IgD-negative memory B cell (primary cell): ENCODE measurements at regions not wholly inside any gene's neighbourhood (a gene's known extent, or its start where the extent isn't known, plus 50 kb on each side); places are given as distances from the start of the nearest gene placed in this dataset.
A peak's percentile ranks its signal among the peaks of the same experiment; 100 is the strongest.

Experiments
- H3K27ac Mint-ChIP-seq, 3 donors: one replicate each; pipeline ENCODE4 v1.8.0; 2020 to 2022; ENCODE audit warnings: mild to moderate bottlenecking in 3 of 3, mixed read lengths in 3 of 3, moderate library complexity in 1 of 3
- H3K27me3 Mint-ChIP-seq: one replicate; pipeline ENCODE4 v1.8.0; 2021; ENCODE audit warnings: mixed read lengths
- H3K36me3 Mint-ChIP-seq: one replicate; pipeline ENCODE4 v1.8.0; 2020; ENCODE audit warnings: mild to moderate bottlenecking, mixed read lengths
- H3K4me1 Mint-ChIP-seq, 3 donors: one replicate each; pipeline ENCODE4 v1.8.0; 2020 to 2022; ENCODE audit warnings: mixed read lengths in 3 of 3, mild to moderate bottlenecking in 1 of 3
- H3K4me3 Mint-ChIP-seq, 4 donors: one replicate each; pipeline ENCODE4 v1.8.0; 2020 to 2022; ENCODE audit warnings: mild to moderate bottlenecking in 4 of 4, mixed read lengths in 4 of 4, moderate library complexity in 3 of 4
- H3K9me3 Mint-ChIP-seq, 3 donors: one replicate each; pipeline ENCODE4 v1.8.0; 2020 to 2021; ENCODE audit warnings: mixed read lengths in 3 of 3, mild to moderate bottlenecking in 1 of 3

- Mint-ChIP-seq H3K36me3 (no peaks in the 10 kb centered on the region), H3K4me3 (no peak overlapping the region), H3K4me1 (no peaks in the 10 kb centered on the region), H3K27ac (no peak overlapping the region), H3K9me3 (peaks cover 0 to 14% (median 6%) of the 10 kb centered on the region in 3 donors), H3K27me3 (no peaks in the 10 kb centered on the region)
Measured at GRCh38 chr5:29387384-29387783, 1806.1 kb upstream of the CDH6 start.

DNA sequence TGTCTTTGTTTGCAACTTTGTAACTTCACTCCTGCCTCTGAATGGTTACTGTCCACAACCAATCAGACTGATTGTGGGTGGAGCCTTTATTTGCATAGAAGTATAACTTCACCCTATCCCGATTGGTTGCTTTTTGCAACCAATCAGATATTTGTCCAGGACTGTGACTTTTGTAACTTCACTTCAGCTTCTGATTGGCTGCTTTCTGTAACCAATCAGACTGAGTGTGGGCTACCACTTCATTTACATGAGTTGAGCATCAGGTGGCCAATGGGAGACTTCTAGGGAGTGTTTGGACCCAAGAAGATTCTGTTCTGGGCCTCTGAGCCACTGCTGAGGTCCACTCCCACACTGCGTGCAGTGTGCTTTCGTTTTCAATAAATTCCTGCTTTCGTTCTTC is 1810.7 kb upstream of the CDH6 start:
- Mint-ChIP-seq H3K36me3 (no peaks in the 10 kb centered on the region), H3K4me3 (no peak overlapping the region), H3K27me3 (no peaks in the 10 kb centered on the region), H3K27ac (no peak overlapping the region), H3K4me1 (no peaks in the 10 kb centered on the region), H3K9me3 (peaks cover 0 to 2% (median 2%) of the 10 kb centered on the region in 3 donors)

GRCh38 chr5:29380029-29380428 is 1813.5 kb upstream of the CDH6 start:
- Mint-ChIP-seq H3K27me3 (no peaks in the 10 kb centered on the region), H3K4me3 (no peak overlapping the region), H3K27ac (no peak overlapping the region), H3K4me1 (no peaks in the 10 kb centered on the region), H3K36me3 (no peaks in the 10 kb centered on the region), H3K9me3 (peaks cover 0 to 2% (median 2%) of the 10 kb centered on the region in 3 donors)

DNA sequence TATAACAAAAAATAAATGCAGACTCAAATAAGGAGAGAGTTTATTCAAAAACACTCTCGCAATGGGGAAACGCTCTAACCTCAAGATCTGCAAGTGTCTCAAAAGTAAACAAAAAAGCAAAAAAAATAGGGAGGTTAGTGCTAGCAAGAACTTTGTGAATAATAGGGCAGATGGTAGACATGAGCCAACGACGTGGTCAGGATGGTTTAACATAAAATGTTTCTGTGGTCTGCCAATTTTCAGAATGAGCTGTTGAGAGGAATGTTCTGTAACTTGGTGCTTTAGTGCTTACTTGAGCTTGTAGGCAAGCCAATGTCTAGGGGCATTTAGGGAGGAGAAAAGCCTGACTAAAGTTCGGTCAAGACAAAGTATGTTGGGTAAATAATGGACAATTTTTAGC is 1813.9 kb upstream of the CDH6 start:
- Mint-ChIP-seq H3K4me1 (no peaks in the 10 kb centered on the region), H3K9me3 (peaks cover 0 to 2% (median 2%) of the 10 kb centered on the region in 3 donors), H3K4me3 (no peak overlapping the region), H3K27ac (no peak overlapping the region), H3K36me3 (no peaks in the 10 kb centered on the region), H3K27me3 (no peaks in the 10 kb centered on the region)

- H3K4me3 Mint-ChIP-seq: no peak overlapping the region
- H3K27ac Mint-ChIP-seq: no peak overlapping the region
- peaks cover 0 to 2% (median 2%) of the 10 kb centered on the region in 3 donors for H3K9me3 Mint-ChIP-seq
- no peaks in the 10 kb centered on the region for H3K27me3 Mint-ChIP-seq
- no peaks in the 10 kb centered on the region for H3K4me1 Mint-ChIP-seq
- no peaks in the 10 kb centered on the region for H3K36me3 Mint-ChIP-seq
Measured at GRCh38 chr5:29378104-29378503, 1815.4 kb upstream of the CDH6 start.

GRCh38 chr5:29370248-29370647 is 1823.2 kb upstream of the CDH6 start:
- no peaks in the 10 kb centered on the region for H3K4me1 Mint-ChIP-seq
- no peaks in the 10 kb centered on the region for H3K27me3 Mint-ChIP-seq
- H3K9me3 Mint-ChIP-seq: peaks cover 1 to 22% (median 3%) of the 10 kb centered on the region in 3 donors
- H3K36me3 Mint-ChIP-seq: no peaks in the 10 kb centered on the region
- no peak overlapping the region for H3K4me3 Mint-ChIP-seq
- H3K27ac Mint-ChIP-seq: no peak overlapping the region

GRCh38 chr5:29367176-29367833 is 1826.2 kb upstream of the CDH6 start:
- Mint-ChIP-seq H3K36me3 (no peaks in the 10 kb centered on the region), H3K27ac (no peak overlapping the region), H3K9me3 (peaks cover 1 to 25% (median 3%) of the 10 kb centered on the region in 3 donors), H3K4me3 (no peak overlapping the region), H3K4me1 (no peaks in the 10 kb centered on the region), H3K27me3 (no peaks in the 10 kb centered on the region)

GRCh38 chr5:29351170-29351569 is 1842.3 kb upstream of the CDH6 start:
- Mint-ChIP-seq H3K36me3 (no peaks in the 10 kb centered on the region), H3K4me3 (no peak overlapping the region), H3K27ac (no peak overlapping the region), H3K9me3 (peaks cover 0 to 3% (median 2%) of the 10 kb centered on the region in 3 donors), H3K27me3 (no peaks in the 10 kb centered on the region), H3K4me1 (no peaks in the 10 kb centered on the region)

GRCh38 chr5:29337030-29337429 is 1856.5 kb upstream of the CDH6 start:
- Mint-ChIP-seq H3K4me3 (no peak overlapping the region), H3K27me3 (no peaks in the 10 kb centered on the region)

DNA sequence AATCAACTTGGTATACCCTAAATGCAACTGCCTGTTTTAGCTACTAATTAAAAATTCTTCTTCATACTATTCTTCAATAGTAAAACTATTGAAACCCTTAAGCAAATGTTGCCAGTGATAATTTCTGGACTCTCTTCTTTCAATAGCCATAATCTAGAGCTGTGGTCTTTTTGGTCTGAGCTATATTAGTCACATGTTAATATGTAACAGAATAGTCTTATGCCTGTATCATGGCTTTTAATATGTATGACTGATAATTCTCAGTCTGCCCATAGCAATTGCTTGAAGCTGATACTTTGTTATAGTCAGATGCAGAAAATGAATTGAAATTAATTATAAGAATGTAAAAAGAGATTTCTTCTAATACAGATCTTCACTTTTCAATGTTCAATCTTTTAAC is 1871.9 kb upstream of the CDH6 start:
- H3K4me3 Mint-ChIP-seq: no peak overlapping the region
- H3K27ac Mint-ChIP-seq: no peak overlapping the region
- no peaks in the 10 kb centered on the region for H3K4me1 Mint-ChIP-seq
- H3K27me3 Mint-ChIP-seq: no peaks in the 10 kb centered on the region
- peaks cover 2 to 9% (median 4%) of the 10 kb centered on the region in 3 donors for H3K9me3 Mint-ChIP-seq
- no peaks in the 10 kb centered on the region for H3K36me3 Mint-ChIP-seq

More at GRCh38 chr5:29337030-29337429, 1856.5 kb upstream of the CDH6 start:
- Mint-ChIP-seq H3K4me1 (no peaks in the 10 kb centered on the region), H3K36me3 (no peaks in the 10 kb centered on the region), H3K9me3 (peaks cover 4 to 13% (median 6%) of the 10 kb centered on the region in 3 donors), H3K27ac (no peak overlapping the region)

- no peaks in the 10 kb centered on the region for H3K4me1 Mint-ChIP-seq
- no peak overlapping the region for H3K4me3 Mint-ChIP-seq
- H3K27ac Mint-ChIP-seq: no peak overlapping the region
- H3K9me3 Mint-ChIP-seq: peaks cover 0 to 2% (median 0%) of the 10 kb centered on the region in 3 donors
- no peaks in the 10 kb centered on the region for H3K27me3 Mint-ChIP-seq
- H3K36me3 Mint-ChIP-seq: no peaks in the 10 kb centered on the region
Measured at GRCh38 chr5:29309359-29309758, 1884.1 kb upstream of the CDH6 start.

- Mint-ChIP-seq H3K4me3 (no peak overlapping the region), H3K27ac (no peak overlapping the region), H3K36me3 (no peaks in the 10 kb centered on the region), H3K4me1 (no peaks in the 10 kb centered on the region), H3K27me3 (no peaks in the 10 kb centered on the region), H3K9me3 (peaks cover 0 to 2% (median 0%) of the 10 kb centered on the region in 3 donors)
Measured at GRCh38 chr5:29307478-29307877, 1886.0 kb upstream of the CDH6 start.

DNA sequence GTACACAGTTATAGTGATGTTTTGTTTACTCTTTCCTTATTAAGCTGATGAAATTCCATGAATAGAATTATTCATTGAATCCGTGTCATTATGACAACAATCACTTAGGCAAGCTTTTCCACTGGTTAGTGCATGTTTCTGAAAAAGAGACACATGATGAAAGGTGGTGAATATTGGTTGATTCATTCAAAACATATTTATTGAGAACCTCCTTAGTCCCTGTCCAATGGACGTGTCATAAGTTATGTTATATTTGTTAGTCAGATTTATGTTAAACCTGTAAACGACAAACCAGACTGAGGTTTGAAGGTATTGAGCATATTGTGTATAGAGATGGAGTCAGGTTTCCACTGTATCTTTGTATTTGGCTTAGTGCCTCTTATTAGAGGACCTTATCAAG is 1888.9 kb upstream of the CDH6 start:
- Mint-ChIP-seq H3K27me3 (no peaks in the 10 kb centered on the region), H3K4me1 (no peaks in the 10 kb centered on the region), H3K9me3 (peaks cover 0 to 3% (median 0%) of the 10 kb centered on the region in 3 donors), H3K4me3 (no peak overlapping the region), H3K27ac (no peak overlapping the region), H3K36me3 (no peaks in the 10 kb centered on the region)

- Mint-ChIP-seq H3K4me3 (no peak overlapping the region), H3K4me1 (no peaks in the 10 kb centered on the region), H3K27me3 (no peaks in the 10 kb centered on the region), H3K36me3 (no peaks in the 10 kb centered on the region), H3K27ac (no peak overlapping the region), H3K9me3 (peaks cover 3 to 14% (median 3%) of the 10 kb centered on the region in 3 donors)
Measured at GRCh38 chr5:29296548-29296947, 1896.9 kb upstream of the CDH6 start.

DNA sequence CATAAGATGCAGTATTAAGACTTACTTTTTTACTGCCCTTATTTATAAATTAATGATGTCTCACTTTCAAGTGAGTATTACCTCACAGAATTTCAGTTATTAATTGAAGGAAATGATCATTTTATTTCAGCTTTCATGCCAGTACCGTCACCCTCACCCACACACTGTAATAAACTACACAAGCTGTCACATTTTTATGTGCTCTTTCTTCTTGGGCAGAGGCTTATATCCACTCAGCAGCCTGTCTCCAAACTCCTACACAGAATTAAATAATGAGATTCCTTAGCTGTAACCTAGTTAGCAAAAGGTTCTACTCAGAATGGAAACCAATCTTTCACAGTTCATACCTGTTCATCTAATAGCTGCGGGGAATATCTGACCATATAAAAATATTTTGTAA is 1915.8 kb upstream of the CDH6 start:
- H3K4me3 Mint-ChIP-seq: no peak overlapping the region
- no peaks in the 10 kb centered on the region for H3K4me1 Mint-ChIP-seq
- no peaks in the 10 kb centered on the region for H3K27me3 Mint-ChIP-seq
- H3K27ac Mint-ChIP-seq: no peak overlapping the region
- H3K9me3 Mint-ChIP-seq: peaks cover 2 to 12% (median 7%) of the 10 kb centered on the region in 3 donors
- no peaks in the 10 kb centered on the region for H3K36me3 Mint-ChIP-seq

GRCh38 chr5:29276371-29276770 is 1917.1 kb upstream of the CDH6 start:
- Mint-ChIP-seq H3K27me3 (no peaks in the 10 kb centered on the region), H3K4me1 (no peaks in the 10 kb centered on the region), H3K27ac (no peak overlapping the region), H3K36me3 (no peaks in the 10 kb centered on the region), H3K4me3 (peak overlapping the region in 1 of 4 donors; percentile 12), H3K9me3 (peaks cover 5 to 15% (median 7%) of the 10 kb centered on the region in 3 donors)
